ENCODE measurements at regions not wholly inside any gene's neighbourhood (a gene's known extent, or its start where the extent isn't known, plus 50 kb on each side); places are given as distances from the start of the nearest gene placed in this dataset.

DNA sequence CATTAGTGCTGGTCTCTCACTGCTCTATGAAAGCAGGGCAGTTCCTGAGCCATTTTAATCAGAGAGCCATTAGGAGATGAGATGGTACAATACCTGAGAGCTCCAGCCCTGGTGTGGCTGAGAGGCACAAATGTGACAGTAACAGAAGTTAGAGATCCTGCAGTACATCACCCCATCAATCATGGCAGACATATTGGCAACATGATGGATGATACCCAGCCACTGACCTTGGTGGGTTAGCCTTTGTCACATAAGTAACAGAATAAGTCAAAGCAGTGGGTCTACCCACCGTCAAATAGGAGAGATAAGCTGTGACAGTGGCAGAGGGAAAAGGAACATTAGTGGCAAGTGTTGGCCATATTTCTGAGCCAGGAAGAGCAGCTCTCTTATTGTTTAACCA lies 53.3 kb upstream of the NXPH1 start:
- Mint-ChIP-seq H3K36me3 (ENCODE audit: low read depth) (no peaks in the 10 kb centered on the region), H3K27me3 (ENCODE audit: low read depth) (no peaks in the 10 kb centered on the region), H3K27ac (ENCODE audit: unreplicated experiment) (no peak overlapping the region), H3K4me1 (peaks cover 23% of the 10 kb centered on the region), H3K9me3 (no peaks in the 10 kb centered on the region), H3K4me3 (no peak overlapping the region)
- no peak for DNase-seq (ENCODE audit: low read depth, low spot score)
- TF ChIP-seq, protein P1, sequence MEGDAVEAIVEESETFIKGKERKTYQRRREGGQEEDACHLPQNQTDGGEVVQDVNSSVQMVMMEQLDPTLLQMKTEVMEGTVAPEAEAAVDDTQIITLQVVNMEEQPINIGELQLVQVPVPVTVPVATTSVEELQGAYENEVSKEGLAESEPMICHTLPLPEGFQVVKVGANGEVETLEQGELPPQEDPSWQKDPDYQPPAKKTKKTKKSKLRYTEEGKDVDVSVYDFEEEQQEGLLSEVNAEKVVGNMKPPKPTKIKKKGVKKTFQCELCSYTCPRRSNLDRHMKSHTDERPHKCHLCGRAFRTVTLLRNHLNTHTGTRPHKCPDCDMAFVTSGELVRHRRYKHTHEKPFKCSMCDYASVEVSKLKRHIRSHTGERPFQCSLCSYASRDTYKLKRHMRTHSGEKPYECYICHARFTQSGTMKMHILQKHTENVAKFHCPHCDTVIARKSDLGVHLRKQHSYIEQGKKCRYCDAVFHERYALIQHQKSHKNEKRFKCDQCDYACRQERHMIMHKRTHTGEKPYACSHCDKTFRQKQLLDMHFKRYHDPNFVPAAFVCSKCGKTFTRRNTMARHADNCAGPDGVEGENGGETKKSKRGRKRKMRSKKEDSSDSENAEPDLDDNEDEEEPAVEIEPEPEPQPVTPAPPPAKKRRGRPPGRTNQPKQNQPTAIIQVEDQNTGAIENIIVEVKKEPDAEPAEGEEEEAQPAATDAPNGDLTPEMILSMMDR (conservative IDR thresholded peaks at IDR 0.05) = no peak

DNA sequence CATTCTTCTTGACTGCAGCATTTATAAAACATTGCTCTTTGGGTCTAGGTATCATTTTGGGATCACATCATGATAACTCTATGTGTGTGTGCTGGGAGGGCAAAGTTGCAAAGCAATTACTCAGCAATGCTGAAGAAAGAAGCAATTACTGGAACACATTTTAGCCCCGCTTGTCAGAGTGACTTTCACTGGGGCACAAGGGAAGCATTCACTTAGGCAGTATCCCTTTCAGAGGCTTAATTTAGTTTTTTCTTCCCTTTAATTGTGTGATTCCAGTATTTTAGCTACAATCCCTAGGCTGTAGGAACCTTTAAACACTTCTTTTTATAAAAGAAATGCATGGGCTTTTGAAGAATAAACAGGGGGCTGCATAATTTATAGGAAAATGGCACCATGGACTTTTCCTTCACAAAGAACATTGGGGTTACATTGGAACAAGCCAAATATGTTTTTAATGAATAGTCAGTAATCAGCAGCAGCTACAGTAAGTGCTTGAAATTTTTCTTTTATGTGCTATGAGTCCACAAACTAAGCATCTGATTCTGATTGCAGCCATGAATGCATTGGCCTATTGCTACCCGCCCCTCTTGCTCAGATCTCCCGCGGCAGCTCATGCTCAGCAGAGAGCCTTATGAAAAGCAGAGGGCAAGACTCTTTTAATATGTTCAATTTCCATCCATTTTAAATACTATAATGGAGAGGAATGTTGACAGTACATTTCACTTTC lies 51.2 kb upstream of the NXPH1 start:
- Mint-ChIP-seq H3K4me3 (no peak overlapping the region), H3K27me3 (ENCODE audit: low read depth) (no peaks in the 10 kb centered on the region), H3K36me3 (ENCODE audit: low read depth) (no peaks in the 10 kb centered on the region), H3K4me1 (peaks cover 32% of the 10 kb centered on the region), H3K9me3 (no peaks in the 10 kb centered on the region), H3K27ac (ENCODE audit: unreplicated experiment) (no peak overlapping the region)
- TF ChIP-seq, protein P1 (conservative IDR thresholded peaks at IDR 0.05) = no peak
- DNase-seq (ENCODE audit: low read depth, low spot score) = no peak

Data from neural crest cell (in vitro differentiated cells).